Body of pancreas (tissue), 4 donors: ENCODE measurements at regions not wholly inside any gene's neighbourhood (a gene's known extent, or its start where the extent isn't known, plus 50 kb on each side); places are given as distances from the start of the nearest gene placed in this dataset.

Source experiments
- CTCF ChIP-seq, 7 experiments: fragments of 450-650 bp in 4 of 7; fragments of 200-600 bp in 3 of 7; sonication (generic) in 3 of 7; IDR thresholded peaks; one replicate each; pipeline ENCODE4 v1.5.1; 2016 to 2019; ENCODE audit warnings: antibody characterized with exemption in 7 of 7
- POLR2A ChIP-seq, 3 donors: fragments of 450-650 bp; IDR thresholded peaks; one replicate each; pipeline ENCODE4 v1.6.1; 2016; ENCODE audit warnings: antibody characterized with exemption in 3 of 3, mild to moderate bottlenecking in 2 of 3

DNA sequence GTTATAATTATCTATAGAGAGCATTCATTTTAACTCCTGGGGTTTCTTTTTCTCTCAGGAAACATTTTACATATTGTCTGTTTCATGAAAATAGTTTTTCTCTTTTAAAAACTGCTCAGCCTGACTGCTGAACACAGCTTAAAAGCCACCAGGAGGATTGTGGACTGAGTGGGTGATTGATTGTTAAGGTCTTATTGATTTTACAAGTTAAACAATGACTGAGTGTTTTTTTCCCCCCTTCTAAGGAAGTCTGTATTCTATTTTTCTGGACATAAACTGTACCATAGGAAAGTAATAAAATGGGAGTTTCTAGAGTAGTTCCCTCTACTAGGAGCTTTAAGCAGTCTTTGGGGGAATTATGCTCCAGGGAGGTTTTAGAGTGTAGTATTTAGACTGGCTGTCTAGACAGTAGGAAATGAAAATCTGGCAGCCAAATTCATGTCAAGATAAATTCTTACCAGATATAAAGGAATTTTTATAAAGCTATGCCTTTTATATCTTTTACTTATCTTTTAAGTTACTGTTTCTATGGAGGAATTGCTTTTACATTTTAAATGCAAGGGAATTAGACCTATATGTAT is 463.9 kb downstream of the PRR16 start:
- TF ChIP-seq CTCF (IDR thresholded peaks at IDR 0.05) (peak in 1 of 7 experiments; percentile 6), POLR2A (IDR thresholded peaks at IDR 0.05) (no peak)
